GM19035 (cell line): ENCODE measurements at regions not wholly inside any gene's neighbourhood (a gene's known extent, or its start where the extent isn't known, plus 50 kb on each side); places are given as distances from the start of the nearest gene placed in this dataset.

Source experiments
- ATAC-seq: cut with Tn5 transposase; IDR thresholded peaks from one replicate; pipeline ENCODE4 v1.9.1; 2021; ENCODE audit not compliant: unreplicated experiment

- ATAC-seq = no peak
These were observed 155.4 kb downstream of the ARL4C start for GRCh38 chr2:234341306-234341985.

GRCh38 chr2:234339501-234339900, 157.4 kb downstream of the ARL4C start:
- ATAC-seq = no peak

- no peak for ATAC-seq
These were observed 157.9 kb downstream of the ARL4C start for GRCh38 chr2:234339011-234339410.

- no peak for ATAC-seq
These were observed 161.1 kb downstream of the ARL4C start for GRCh38 chr2:234335661-234336228.

- ATAC-seq = no peak
These were observed 162.1 kb downstream of the ARL4C start for GRCh38 chr2:234334756-234335155.

GRCh38 chr2:234334151-234334550, 162.7 kb downstream of the ARL4C start:
- ATAC-seq = no peak

- no peak for ATAC-seq
These were observed 163.4 kb downstream of the ARL4C start for GRCh38 chr2:234333168-234334130.

- no peak for ATAC-seq
These were observed 164.9 kb downstream of the ARL4C start for GRCh38 chr2:234331966-234332365.

- no peak for ATAC-seq
These were observed 165.3 kb downstream of the ARL4C start for GRCh38 chr2:234331566-234331965.

- no peak for ATAC-seq
These were observed 166.0 kb downstream of the ARL4C start for GRCh38 chr2:234330902-234331301.

- no peak for ATAC-seq
These were observed 167.5 kb downstream of the ARL4C start for GRCh38 chr2:234329202-234329960.

GRCh38 chr2:234328444-234328990, 168.4 kb downstream of the ARL4C start:
- ATAC-seq = no peak

- no peak for ATAC-seq
These were observed 170.2 kb downstream of the ARL4C start for GRCh38 chr2:234326694-234327093.

- ATAC-seq = no peak
These were observed 172.8 kb downstream of the ARL4C start for GRCh38 chr2:234324116-234324515.

- ATAC-seq = no peak
These were observed 174.0 kb downstream of the ARL4C start for GRCh38 chr2:234322766-234323465.

GRCh38 chr2:234320066-234320465, 176.8 kb downstream of the ARL4C start:
- no peak for ATAC-seq

- ATAC-seq = no peak
These were observed 178.5 kb downstream of the ARL4C start for GRCh38 chr2:234318361-234318760.

- ATAC-seq = no peak
These were observed 183.3 kb downstream of the ARL4C start for GRCh38 chr2:234313558-234313957.

GRCh38 chr2:234310166-234310565, 186.7 kb downstream of the ARL4C start:
- no peak for ATAC-seq

GRCh38 chr2:234309431-234309830, 187.4 kb downstream of the ARL4C start:
- ATAC-seq = no peak
